Choroid plexus epithelial cell (primary cell): ENCODE measurements at regions not wholly inside any gene's neighbourhood (a gene's known extent, or its start where the extent isn't known, plus 50 kb on each side); places are given as distances from the start of the nearest gene placed in this dataset.

Experiments used
- DNase-seq: peaks from one replicate; pipeline ENCODE4 v3.0.0-alpha.2; 2010; ENCODE audit warnings: low read depth
- H3K4me3 ChIP-seq: 2 replicates; pipeline ENCODE4 v1.5.1; 2011; ENCODE audit warnings: low read depth, mild to moderate bottlenecking, control low read depth, low read length, moderate library complexity
- TF ChIP-seq, protein P1 (sequence below): conservative IDR thresholded peaks from 2 replicates; pipeline ENCODE4 v1.5.1; 2011; ENCODE audit warnings: low read depth, mild to moderate bottlenecking, control low read depth, inconsistent platforms, low read length, moderate library complexity

- TF ChIP-seq, protein P1, sequence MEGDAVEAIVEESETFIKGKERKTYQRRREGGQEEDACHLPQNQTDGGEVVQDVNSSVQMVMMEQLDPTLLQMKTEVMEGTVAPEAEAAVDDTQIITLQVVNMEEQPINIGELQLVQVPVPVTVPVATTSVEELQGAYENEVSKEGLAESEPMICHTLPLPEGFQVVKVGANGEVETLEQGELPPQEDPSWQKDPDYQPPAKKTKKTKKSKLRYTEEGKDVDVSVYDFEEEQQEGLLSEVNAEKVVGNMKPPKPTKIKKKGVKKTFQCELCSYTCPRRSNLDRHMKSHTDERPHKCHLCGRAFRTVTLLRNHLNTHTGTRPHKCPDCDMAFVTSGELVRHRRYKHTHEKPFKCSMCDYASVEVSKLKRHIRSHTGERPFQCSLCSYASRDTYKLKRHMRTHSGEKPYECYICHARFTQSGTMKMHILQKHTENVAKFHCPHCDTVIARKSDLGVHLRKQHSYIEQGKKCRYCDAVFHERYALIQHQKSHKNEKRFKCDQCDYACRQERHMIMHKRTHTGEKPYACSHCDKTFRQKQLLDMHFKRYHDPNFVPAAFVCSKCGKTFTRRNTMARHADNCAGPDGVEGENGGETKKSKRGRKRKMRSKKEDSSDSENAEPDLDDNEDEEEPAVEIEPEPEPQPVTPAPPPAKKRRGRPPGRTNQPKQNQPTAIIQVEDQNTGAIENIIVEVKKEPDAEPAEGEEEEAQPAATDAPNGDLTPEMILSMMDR: no peak
- H3K4me3 ChIP-seq: no peak overlapping the region
- peak; percentile 10 for DNase-seq
Observed at GRCh38 chr13:84208246-84208910, 326.1 kb upstream of the SLITRK1 start.

DNA sequence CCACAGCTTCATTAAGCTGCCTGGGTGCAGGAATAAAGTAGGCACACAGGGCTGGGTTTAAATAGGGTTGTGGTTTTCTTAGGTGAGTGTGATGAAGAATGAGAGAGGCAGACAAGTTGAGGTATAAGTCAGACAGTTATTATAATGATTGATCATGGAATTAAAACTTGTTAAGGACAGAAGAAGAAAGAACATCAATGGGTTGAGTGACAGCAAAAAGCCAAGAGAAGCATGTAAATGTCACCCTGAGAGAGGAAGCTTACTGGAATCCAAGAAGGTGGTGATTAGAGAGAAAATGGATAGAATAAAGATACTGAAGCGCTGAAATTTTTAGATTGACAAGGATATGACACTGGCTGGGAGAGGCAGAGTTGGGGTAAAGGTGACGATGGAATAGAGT, 325.2 kb upstream of the SLITRK1 start:
- H3K4me3 ChIP-seq: no peak overlapping the region
- TF ChIP-seq, protein P1: no peak
- DNase-seq: no peak

DNA sequence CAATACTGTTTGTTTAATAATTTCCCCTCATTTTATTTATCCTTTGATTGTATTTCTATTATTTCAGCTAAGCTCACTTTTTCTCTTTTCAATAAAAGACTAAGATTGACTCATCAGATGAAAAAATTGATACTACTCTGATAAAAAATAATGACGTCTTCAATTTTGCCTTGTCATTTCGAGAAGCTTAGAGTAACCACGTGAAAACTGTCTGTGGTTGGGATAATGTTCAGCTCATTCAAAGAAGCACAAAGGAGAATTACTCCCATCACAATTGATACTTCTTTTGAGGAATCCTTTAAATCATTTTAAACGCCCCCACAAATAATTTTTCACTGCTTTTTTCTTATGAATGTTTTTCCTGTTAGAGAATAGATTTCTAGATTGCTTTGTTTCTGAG, 318.7 kb upstream of the SLITRK1 start:
- H3K4me3 ChIP-seq: no peak overlapping the region
- TF ChIP-seq, protein P1: no peak
- DNase-seq: no peak

GRCh38 chr13:84192125-84192524, 309.9 kb upstream of the SLITRK1 start:
- TF ChIP-seq, protein P1: no peak
- DNase-seq: peak; percentile 90
- H3K4me3 ChIP-seq: no peak overlapping the region

GRCh38 chr13:84191139-84191538, 308.9 kb upstream of the SLITRK1 start:
- no peak overlapping the region for H3K4me3 ChIP-seq
- TF ChIP-seq, protein P1: no peak
- DNase-seq: no peak

- no peak overlapping the region for H3K4me3 ChIP-seq
- DNase-seq: no peak
- TF ChIP-seq, protein P1: no peak
Observed at GRCh38 chr13:84187626-84188025, 305.4 kb upstream of the SLITRK1 start.

DNA sequence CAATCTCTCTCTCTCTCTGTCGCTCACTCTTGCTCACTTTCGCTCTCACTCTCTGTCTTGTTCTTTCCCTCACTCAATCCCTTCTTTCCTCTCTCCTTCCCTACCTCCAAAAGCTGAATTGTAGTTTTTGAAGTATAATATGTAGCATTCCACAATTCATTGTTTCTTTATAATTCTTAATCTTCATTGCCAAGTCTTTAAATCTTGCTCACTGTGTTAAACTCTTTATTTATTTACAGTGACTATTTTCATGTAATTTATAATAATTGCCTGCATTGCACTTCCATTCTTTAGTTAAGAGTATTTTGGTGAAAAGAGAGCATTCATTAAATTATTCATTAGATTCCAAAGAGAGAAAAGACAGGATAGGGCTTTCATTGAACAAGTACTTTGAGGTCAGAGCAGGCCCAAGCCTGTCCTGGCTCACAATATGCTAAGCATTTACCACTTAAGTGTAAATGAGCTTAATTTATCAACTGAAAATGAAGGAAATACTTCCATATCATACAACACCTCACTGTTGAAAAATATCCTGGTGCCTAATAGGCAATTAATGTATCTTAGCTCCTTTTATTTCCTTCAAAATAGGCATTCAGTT, 257.4 kb upstream of the SLITRK1 start:
- TF ChIP-seq, protein P1: no peak
- DNase-seq: no peak
- no peak overlapping the region for H3K4me3 ChIP-seq
